ENCODE measurements at regions not wholly inside any gene's neighbourhood (a gene's known extent, or its start where the extent isn't known, plus 50 kb on each side); places are given as distances from the start of the nearest gene placed in this dataset.

- H3K4me3 ChIP-seq (ENCODE audit: low read depth, low read length), result no peak overlapping the region
- TF ChIP-seq CTCF (IDR thresholded peaks at IDR 0.05; ENCODE audit: low read depth, low read length, missing control alignments), result no peak
- DNase-seq (ENCODE audit: low read depth), result no peak
Observed at GRCh38 chr3:18791752-18792151, 356.6 kb upstream of the KCNH8 start.

- H3K4me3 ChIP-seq (ENCODE audit: low read depth, low read length), result no peak overlapping the region
- no peak for TF ChIP-seq CTCF (IDR thresholded peaks at IDR 0.05; ENCODE audit: low read depth, low read length, missing control alignments)
- no peak for DNase-seq (ENCODE audit: low read depth)
Observed at GRCh38 chr3:18791182-18791581, 357.1 kb upstream of the KCNH8 start.

GRCh38 chr3:18790384-18790783 lies 357.9 kb upstream of the KCNH8 start:
- no peak for TF ChIP-seq CTCF (IDR thresholded peaks at IDR 0.05; ENCODE audit: low read depth, low read length, missing control alignments)
- no peak overlapping the region for H3K4me3 ChIP-seq (ENCODE audit: low read depth, low read length)
- DNase-seq (ENCODE audit: low read depth), result no peak

- DNase-seq (ENCODE audit: low read depth), result no peak
- no peak overlapping the region for H3K4me3 ChIP-seq (ENCODE audit: low read depth, low read length)
- TF ChIP-seq CTCF (IDR thresholded peaks at IDR 0.05; ENCODE audit: low read depth, low read length, missing control alignments), result no peak
Observed at GRCh38 chr3:18789734-18790133, 358.6 kb upstream of the KCNH8 start.

GRCh38 chr3:18787441-18787840 lies 360.9 kb upstream of the KCNH8 start:
- TF ChIP-seq CTCF (IDR thresholded peaks at IDR 0.05; ENCODE audit: low read depth, low read length, missing control alignments), result no peak
- no peak overlapping the region for H3K4me3 ChIP-seq (ENCODE audit: low read depth, low read length)
- DNase-seq (ENCODE audit: low read depth), result no peak

- DNase-seq (ENCODE audit: low read depth), result no peak
- H3K4me3 ChIP-seq (ENCODE audit: low read depth, low read length), result no peak overlapping the region
- no peak for TF ChIP-seq CTCF (IDR thresholded peaks at IDR 0.05; ENCODE audit: low read depth, low read length, missing control alignments)
Observed at GRCh38 chr3:18786650-18787323, 361.5 kb upstream of the KCNH8 start.

GRCh38 chr3:18782191-18782590 lies 357.1 kb upstream of the SATB1 start:
- TF ChIP-seq CTCF (IDR thresholded peaks at IDR 0.05; ENCODE audit: low read depth, low read length, missing control alignments), result no peak
- no peak overlapping the region for H3K4me3 ChIP-seq (ENCODE audit: low read depth, low read length)
- DNase-seq (ENCODE audit: low read depth), result no peak

All from GM12864 (cell line).